ENCODE measurements at regions not wholly inside any gene's neighbourhood (a gene's known extent, or its start where the extent isn't known, plus 50 kb on each side); places are given as distances from the start of the nearest gene placed in this dataset.

- DNase-seq (ENCODE audit: low spot score) = no peak
- in situ Hi-C loops (cut with MboI; ENCODE audit: low pct_unique_long_range_greater_than_20kb, low sequenced_read_pairs, unreplicated experiment) = no loop called here
- TF ChIP-seq CTCF (IDR thresholded peaks at IDR 0.05; ENCODE audit: extremely low read depth, insufficient read depth, missing control alignments) = no peak
Measured at GRCh38 chr1:105785021-105785420, 1271.5 kb upstream of the PRMT6 start.

GRCh38 chr1:105793536-105794146, 1262.8 kb upstream of the PRMT6 start:
- DNase-seq (ENCODE audit: low spot score) = peak; percentile 51
- TF ChIP-seq CTCF (IDR thresholded peaks at IDR 0.05; ENCODE audit: extremely low read depth, insufficient read depth, missing control alignments) = peak; percentile 70
- in situ Hi-C loops (cut with MboI; ENCODE audit: low pct_unique_long_range_greater_than_20kb, low sequenced_read_pairs, unreplicated experiment) = no loop called here

- DNase-seq (ENCODE audit: low spot score) = no peak
- in situ Hi-C loops (cut with MboI; ENCODE audit: low pct_unique_long_range_greater_than_20kb, low sequenced_read_pairs, unreplicated experiment) = no loop called here
- TF ChIP-seq CTCF (IDR thresholded peaks at IDR 0.05; ENCODE audit: extremely low read depth, insufficient read depth, missing control alignments) = no peak
Measured at GRCh38 chr1:105795741-105796140, 1260.7 kb upstream of the PRMT6 start.

GRCh38 chr1:105830571-105831146, 1225.8 kb upstream of the PRMT6 start:
- in situ Hi-C loops (cut with MboI; ENCODE audit: low pct_unique_long_range_greater_than_20kb, low sequenced_read_pairs, unreplicated experiment) = no loop called here
- TF ChIP-seq CTCF (IDR thresholded peaks at IDR 0.05; ENCODE audit: extremely low read depth, insufficient read depth, missing control alignments) = no peak
- no peak for DNase-seq (ENCODE audit: low spot score)

- DNase-seq (ENCODE audit: low spot score) = no peak
- in situ Hi-C loops (cut with MboI; ENCODE audit: low pct_unique_long_range_greater_than_20kb, low sequenced_read_pairs, unreplicated experiment) = no loop called here
- TF ChIP-seq CTCF (IDR thresholded peaks at IDR 0.05; ENCODE audit: extremely low read depth, insufficient read depth, missing control alignments) = no peak
Measured at GRCh38 chr1:105838071-105838470, 1218.4 kb upstream of the PRMT6 start.

GRCh38 chr1:105865546-105865945, 1190.9 kb upstream of the PRMT6 start:
- in situ Hi-C loops (cut with MboI; ENCODE audit: low pct_unique_long_range_greater_than_20kb, low sequenced_read_pairs, unreplicated experiment) = no loop called here
- TF ChIP-seq CTCF (IDR thresholded peaks at IDR 0.05; ENCODE audit: extremely low read depth, insufficient read depth, missing control alignments) = no peak
- no peak for DNase-seq (ENCODE audit: low spot score)

Measured in GM13977 (cell line).